Progenitor cell of endocrine pancreas (in vitro differentiated cells): ENCODE measurements at regions not wholly inside any gene's neighbourhood (a gene's known extent, or its start where the extent isn't known, plus 50 kb on each side); places are given as distances from the start of the nearest gene placed in this dataset.

ENCODE experiments used
- DNase-seq: peaks from one replicate; pipeline ENCODE4 v3.0.0; 2021; ENCODE audit warnings: low spot score; ENCODE audit not compliant: unreplicated experiment
- H3K27ac Mint-ChIP-seq: 2 replicates; pipeline ENCODE4 v1.8.0; 2021; ENCODE audit warnings: mild to moderate bottlenecking, moderate library complexity, mixed read lengths
- H3K27me3 Mint-ChIP-seq: 2 replicates; pipeline ENCODE4 v1.8.0; 2021; ENCODE audit warnings: mixed read lengths
- H3K36me3 Mint-ChIP-seq: 2 replicates; pipeline ENCODE4 v1.8.0; 2022; ENCODE audit warnings: mixed read lengths; ENCODE audit not compliant: insufficient read depth
- H3K4me1 Mint-ChIP-seq: 2 replicates; pipeline ENCODE4 v1.8.0; 2021; ENCODE audit warnings: low read depth, mixed read lengths
- H3K4me3 Mint-ChIP-seq: 2 replicates; pipeline ENCODE4 v1.8.0; 2021; ENCODE audit warnings: low read depth, mild to moderate bottlenecking, moderate library complexity, mixed read lengths
- H3K9me3 Mint-ChIP-seq: 2 replicates; pipeline ENCODE4 v1.8.0; 2021; ENCODE audit warnings: low read depth, mixed read lengths
- CTCF ChIP-seq: fragments of 200-600 bp; sonication (generic); IDR thresholded peaks from one replicate; pipeline ENCODE4 v1.5.0; 2021; ENCODE audit warnings: antibody characterized with exemption, mild to moderate bottlenecking; ENCODE audit not compliant: unreplicated experiment

DNA sequence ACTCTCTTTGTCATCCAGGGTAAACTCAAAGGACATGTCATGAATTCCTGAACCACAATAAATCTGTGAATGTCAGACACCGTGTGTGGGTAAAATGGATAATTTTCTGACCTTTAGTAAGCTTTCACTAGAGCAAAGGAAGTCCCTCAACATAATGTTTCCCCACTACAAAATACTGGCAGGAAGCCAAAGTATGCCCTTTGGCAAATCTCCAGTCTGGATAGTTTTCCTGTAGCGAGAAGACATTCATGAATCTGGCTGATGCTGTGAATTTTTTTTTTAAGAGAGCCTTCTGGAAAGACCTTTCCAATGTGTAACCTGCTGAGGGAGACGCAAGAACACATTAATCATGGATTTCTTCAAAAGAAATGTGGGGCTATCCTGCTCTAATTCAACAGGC lies 389.6 kb upstream of the DDHD1 start:
- Mint-ChIP-seq H3K9me3 (no peaks in the 10 kb centered on the region), H3K4me1 (peaks cover 3% of the 10 kb centered on the region), H3K4me3 (no peak overlapping the region), H3K36me3 (no peaks in the 10 kb centered on the region), H3K27me3 (peaks cover 3% of the 10 kb centered on the region), H3K27ac (no peak overlapping the region)
- no peak for TF ChIP-seq CTCF
- DNase-seq = no peak

DNA sequence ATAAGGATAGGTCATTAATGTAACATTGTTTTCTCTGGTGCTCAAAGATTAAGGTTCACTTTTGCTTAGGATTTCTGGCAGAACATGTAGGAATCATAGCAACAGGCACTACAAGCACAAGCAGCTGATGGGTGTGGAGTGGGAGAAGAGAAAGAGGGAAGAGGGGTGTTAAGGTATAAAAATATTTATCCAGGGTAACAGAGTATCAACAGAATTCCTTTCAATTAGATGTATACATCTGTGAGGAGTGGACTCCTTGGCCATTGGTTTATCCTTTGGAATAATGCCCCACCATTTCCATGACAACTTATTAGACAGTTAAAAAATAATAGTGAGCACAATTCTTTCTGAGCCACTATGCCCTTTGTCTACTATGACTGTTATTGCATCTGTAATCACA lies 388.3 kb upstream of the DDHD1 start:
- Mint-ChIP-seq H3K4me1 (peaks cover 3% of the 10 kb centered on the region), H3K27ac (no peak overlapping the region), H3K4me3 (no peak overlapping the region), H3K9me3 (no peaks in the 10 kb centered on the region), H3K36me3 (no peaks in the 10 kb centered on the region), H3K27me3 (peaks cover 3% of the 10 kb centered on the region)
- no peak for TF ChIP-seq CTCF
- DNase-seq = no peak

- H3K36me3 Mint-ChIP-seq = no peaks in the 10 kb centered on the region
- peak; percentile 91 for TF ChIP-seq CTCF
These were observed 386.5 kb upstream of the DDHD1 start for GRCh38 chr14:53539489-53540126.

GRCh38 chr14:53538316-53538881 lies 385.3 kb upstream of the DDHD1 start:
- Mint-ChIP-seq H3K4me1 (peaks cover 1% of the 10 kb centered on the region), H3K4me3 (no peak overlapping the region), H3K27me3 (no peaks in the 10 kb centered on the region), H3K9me3 (no peaks in the 10 kb centered on the region), H3K36me3 (no peaks in the 10 kb centered on the region), H3K27ac (no peak overlapping the region)
- DNase-seq = no peak
- no peak for TF ChIP-seq CTCF

More at GRCh38 chr14:53539489-53540126, 386.5 kb upstream of the DDHD1 start:
- peaks cover 3% of the 10 kb centered on the region for H3K4me1 Mint-ChIP-seq
- peak; percentile 70 for DNase-seq
- H3K27me3 Mint-ChIP-seq = no peaks in the 10 kb centered on the region
- H3K9me3 Mint-ChIP-seq = no peaks in the 10 kb centered on the region
- no peak overlapping the region for H3K4me3 Mint-ChIP-seq
- no peak overlapping the region for H3K27ac Mint-ChIP-seq

GRCh38 chr14:53537422-53538315 lies 384.5 kb upstream of the DDHD1 start:
- Mint-ChIP-seq H3K36me3 (no peaks in the 10 kb centered on the region), H3K27me3 (no peaks in the 10 kb centered on the region), H3K27ac (no peak overlapping the region), H3K4me3 (no peak overlapping the region), H3K9me3 (no peaks in the 10 kb centered on the region), H3K4me1 (no peaks in the 10 kb centered on the region)
- no peak for TF ChIP-seq CTCF
- no peak for DNase-seq
